GM12878 (cell line): ENCODE measurements at regions not wholly inside any gene's neighbourhood (a gene's known extent, or its start where the extent isn't known, plus 50 kb on each side); places are given as distances from the start of the nearest gene placed in this dataset.

Experiments used
- ATAC-seq: fragments of 200-7000 bp; cut with Tn5 transposase; 3 replicates; pipeline ENCODE4 v1.9.1; 2020; ENCODE audit warnings: mild to moderate bottlenecking, moderate library complexity
- BruUV-seq: library from RNA; stranded (reverse); fragments of 400-500 nt; replicated peaks from 2 replicates; lab custom pipeline; 2021; lab: Mats Ljungman, UMichigan
- CTCF ChIA-PET: fragments of 300-600 bp; sonication (Branson Sonifier 250); formaldehyde crosslinking; extraction: SDS; loops from one replicate; lab custom pipeline; 2021; ENCODE audit warnings: inconsistent platforms; lab: Yijun Ruan, JAX
- POLR2A ChIA-PET: fragments of 350-600 bp; formaldehyde crosslinking; extraction: SDS; loops from one replicate; lab custom pipeline; 2021; ENCODE audit warnings: inconsistent platforms; lab: Charles Lee
- RAD21 ChIA-PET: fragments of 300-600 bp; sonication (Branson Sonifier 250); formaldehyde crosslinking; loops from one replicate; lab custom pipeline; 2023; ENCODE audit warnings: antibody characterized with exemption; ENCODE audit not compliant: unreplicated experiment; lab: Charles Lee
- SMC1A ChIA-PET: fragments of 300-600 bp; sonication (Branson Sonifier 250); formaldehyde crosslinking; loops from one replicate; lab custom pipeline; 2023; ENCODE audit not compliant: unreplicated experiment, uncharacterized antibody; lab: Charles Lee
- DNase-seq: peaks from one replicate; pipeline ENCODE4 v3.0.0-alpha.2; 2011; ENCODE audit warnings: low read depth, low spot score
- FAIRE-seq: peaks from 3 replicates; lab custom pipeline; 2011; peaks lifted over from hg19 to GRCh38; lab: Jason Lieb, UNC
- H2AFZ ChIP-seq: 2 replicates; pipeline ENCODE4 v1.6.0; 2011; ENCODE audit warnings: low read depth, low read length, control low read depth; ENCODE audit not compliant: control insufficient read depth
- H3K27ac ChIP-seq: 2 replicates; pipeline ENCODE4 v1.5.1; 2011; ENCODE audit warnings: control low read depth; ENCODE audit not compliant: control insufficient read depth, insufficient read depth
- H3K27me3 ChIP-seq, 2 experiments: replicated peaks in 1 of 2; 2 replicates each; pipeline versions ENCODE4 v1.6.0 to v1.6.1; 2011; ENCODE audit warnings: low read length in 1 of 2; ENCODE audit not compliant: control insufficient read depth in 2 of 2, insufficient read depth in 2 of 2
- H3K36me3 ChIP-seq, 2 experiments: 2 replicates each; pipeline ENCODE4 v1.5.1; 2011; ENCODE audit warnings: low read length in 1 of 2; ENCODE audit not compliant: control insufficient read depth in 2 of 2, insufficient read depth in 2 of 2
- H3K4me1 ChIP-seq: 2 replicates; pipeline ENCODE4 v1.6.1; 2011; ENCODE audit warnings: mild to moderate bottlenecking, low read length, moderate library complexity, mixed read lengths; ENCODE audit not compliant: control insufficient read depth, insufficient read depth
- H3K4me2 ChIP-seq: 2 replicates; pipeline ENCODE4 v1.6.0; 2011; ENCODE audit warnings: control low read depth; ENCODE audit not compliant: control insufficient read depth, insufficient read depth
- H3K4me3 ChIP-seq: fragments of 200-600 bp; sonication (generic); 2 replicates; pipeline ENCODE4 v1.5.1; 2016
- H3K79me2 ChIP-seq: 2 replicates; pipeline ENCODE4 v1.6.0; 2011; ENCODE audit warnings: low read length; ENCODE audit not compliant: control insufficient read depth, insufficient read depth
- H3K9ac ChIP-seq: 2 replicates; pipeline ENCODE4 v1.8.0; 2011; ENCODE audit warnings: low read length, control low read depth, mixed read lengths; ENCODE audit not compliant: control insufficient read depth, insufficient read depth
- H3K9me3 ChIP-seq: replicated peaks from 3 replicates; pipeline ENCODE4 v1.5.1; 2011; ENCODE audit warnings: mild to moderate bottlenecking, low read length; ENCODE audit not compliant: control insufficient read depth, insufficient read depth
- H4K20me1 ChIP-seq: 2 replicates; pipeline ENCODE4 v1.6.0; 2011; ENCODE audit not compliant: control insufficient read depth, insufficient read depth
- BRCA1 ChIP-seq: IDR thresholded peaks from 2 replicates; pipeline ENCODE4 v1.6.1; 2011; ENCODE audit warnings: low read depth, low read length, improper control_type of control experiment
- CHD1 ChIP-seq: IDR thresholded peaks from 2 replicates; pipeline ENCODE4 v1.6.1; 2012; ENCODE audit warnings: low read depth, low read length, improper control_type of control experiment
- EZH2 ChIP-seq: IDR thresholded peaks from 2 replicates; pipeline ENCODE4 v1.6.1; 2012; ENCODE audit warnings: low read depth, mild to moderate bottlenecking, control low read depth, inconsistent platforms, low read length, borderline replicate concordance; ENCODE audit not compliant: control insufficient read depth
- FOXK2 ChIP-seq: fragments of 450-650 bp; IDR thresholded peaks from 2 replicates; pipeline ENCODE4 v1.6.1; 2017; ENCODE audit warnings: mild to moderate bottlenecking, moderate library complexity
- MEF2B ChIP-seq: fragments of 450-650 bp; IDR thresholded peaks from 2 replicates; pipeline ENCODE4 v1.6.1; 2018; ENCODE audit warnings: mild to moderate bottlenecking, moderate library complexity; ENCODE audit not compliant: partially characterized antibody, poor library complexity, severe bottlenecking
- MTA3 ChIP-seq: IDR thresholded peaks from 2 replicates; pipeline ENCODE4 v1.6.1; 2012; ENCODE audit warnings: low read length, inconsistent platforms, borderline replicate concordance
- NBN ChIP-seq: fragments of 450-650 bp; IDR thresholded peaks from 2 replicates; pipeline ENCODE4 v1.6.1; 2016
- NRF1 ChIP-seq: conservative IDR thresholded peaks from 2 replicates; pipeline ENCODE4 v1.6.1; 2011; ENCODE audit warnings: mild to moderate bottlenecking, low read depth, low read length, improper control_type of control experiment
- TCF3 ChIP-seq: IDR thresholded peaks from 2 replicates; pipeline ENCODE4 v1.6.1; 2012; ENCODE audit warnings: low read depth, mild to moderate bottlenecking, low read length, borderline replicate concordance; ENCODE audit not compliant: insufficient read depth
- YBX1 ChIP-seq: fragments of 450-650 bp; IDR thresholded peaks from 2 replicates; pipeline ENCODE4 v1.6.1; 2016; ENCODE audit warnings: antibody characterized with exemption
- WGBS: methylation state at CpG from one replicate; pipeline ENCODE4 v1.1.6; 2016; ENCODE audit warnings: low lambda C conversion rate; ENCODE audit not compliant: insufficient replicate concordance, insufficient coverage; ENCODE audit errors: missing lambda C conversion rate; 5-methylcytosine and 5-hydroxymethylcytosine counted together
- in situ Hi-C: fragments of 300-500 bp; cut with MboI; formaldehyde crosslinking; loops from 9 replicates; pipeline ENCODE4 v1.14.3; 2018; ENCODE audit warnings: mixed read lengths
- intact Hi-C: fragments of 100-400 bp; cut with micrococcal nuclease; formaldehyde crosslinking; loops from one replicate; pipeline ENCODE4 v1.14.2; 2022; ENCODE audit not compliant: unreplicated experiment
- TF ChIP-seq, protein P1 (sequence below): fragments of 150-350 bp; IDR thresholded peaks from 2 replicates; pipeline ENCODE4 v1.6.1; 2016; ENCODE audit warnings: low read depth, low read length
- TF ChIP-seq, protein P2 (sequence below): fragments of 450-650 bp; IDR thresholded peaks from 2 replicates; pipeline ENCODE4 v1.6.1; 2016; ENCODE audit warnings: mild to moderate bottlenecking
- TF ChIP-seq, protein P3 (sequence below): IDR thresholded peaks from 2 replicates; pipeline ENCODE4 v1.6.1; 2012; ENCODE audit warnings: improper control_type of control experiment, low read depth, low read length; ENCODE audit not compliant: insufficient replicate concordance

DNA sequence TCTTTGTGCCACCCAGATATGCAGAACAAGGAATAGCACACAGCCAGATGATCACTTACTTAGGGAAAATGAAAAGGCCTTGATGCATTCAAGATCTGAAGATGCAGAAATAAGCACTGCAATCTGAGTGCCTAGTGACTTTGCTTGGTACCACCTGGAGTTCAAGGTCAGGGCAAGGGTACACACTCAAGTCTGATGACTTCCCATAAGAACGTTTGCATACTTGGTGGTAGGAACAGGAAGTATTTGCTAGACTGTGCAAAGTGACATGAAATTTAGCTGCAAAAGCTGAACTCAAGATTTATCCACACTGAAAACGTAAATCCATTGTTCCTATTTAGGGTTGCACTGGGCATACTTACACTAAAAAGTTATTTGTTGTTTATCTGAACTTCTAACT lies 177.1 kb downstream of the PIK3R1 start (continued):
- TF ChIP-seq, protein P1, sequence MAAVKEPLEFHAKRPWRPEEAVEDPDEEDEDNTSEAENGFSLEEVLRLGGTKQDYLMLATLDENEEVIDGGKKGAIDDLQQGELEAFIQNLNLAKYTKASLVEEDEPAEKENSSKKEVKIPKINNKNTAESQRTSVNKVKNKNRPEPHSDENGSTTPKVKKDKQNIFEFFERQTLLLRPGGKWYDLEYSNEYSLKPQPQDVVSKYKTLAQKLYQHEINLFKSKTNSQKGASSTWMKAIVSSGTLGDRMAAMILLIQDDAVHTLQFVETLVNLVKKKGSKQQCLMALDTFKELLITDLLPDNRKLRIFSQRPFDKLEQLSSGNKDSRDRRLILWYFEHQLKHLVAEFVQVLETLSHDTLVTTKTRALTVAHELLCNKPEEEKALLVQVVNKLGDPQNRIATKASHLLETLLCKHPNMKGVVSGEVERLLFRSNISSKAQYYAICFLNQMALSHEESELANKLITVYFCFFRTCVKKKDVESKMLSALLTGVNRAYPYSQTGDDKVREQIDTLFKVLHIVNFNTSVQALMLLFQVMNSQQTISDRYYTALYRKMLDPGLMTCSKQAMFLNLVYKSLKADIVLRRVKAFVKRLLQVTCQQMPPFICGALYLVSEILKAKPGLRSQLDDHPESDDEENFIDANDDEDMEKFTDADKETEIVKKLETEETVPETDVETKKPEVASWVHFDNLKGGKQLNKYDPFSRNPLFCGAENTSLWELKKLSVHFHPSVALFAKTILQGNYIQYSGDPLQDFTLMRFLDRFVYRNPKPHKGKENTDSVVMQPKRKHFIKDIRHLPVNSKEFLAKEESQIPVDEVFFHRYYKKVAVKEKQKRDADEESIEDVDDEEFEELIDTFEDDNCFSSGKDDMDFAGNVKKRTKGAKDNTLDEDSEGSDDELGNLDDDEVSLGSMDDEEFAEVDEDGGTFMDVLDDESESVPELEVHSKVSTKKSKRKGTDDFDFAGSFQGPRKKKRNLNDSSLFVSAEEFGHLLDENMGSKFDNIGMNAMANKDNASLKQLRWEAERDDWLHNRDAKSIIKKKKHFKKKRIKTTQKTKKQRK: no peak

DNA sequence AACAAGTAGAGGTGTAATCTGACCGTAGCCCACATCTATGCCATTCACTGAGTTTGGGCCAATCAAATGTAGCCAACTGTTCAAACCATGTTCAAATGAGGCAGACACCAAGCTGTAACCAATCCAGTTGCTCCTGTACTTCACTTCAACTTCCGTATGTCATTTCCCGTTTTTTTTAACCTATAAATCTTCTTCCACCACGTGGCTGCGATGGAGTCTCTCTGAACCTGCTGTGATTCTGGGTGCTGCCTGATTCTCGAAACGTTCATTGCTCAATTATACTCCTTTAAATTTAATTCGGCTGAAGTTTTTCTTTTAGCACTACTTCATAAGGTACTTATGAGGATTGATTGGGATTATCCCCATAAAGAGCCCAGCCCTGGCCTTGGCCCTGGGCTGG lies 179.7 kb downstream of the PIK3R1 start:
- no peaks in the 10 kb centered on the region for H3K79me2 ChIP-seq
- BruUV-seq: no TSS peak
- no peaks in the 10 kb centered on the region for H4K20me1 ChIP-seq
- peaks cover 3% of the 10 kb centered on the region; the same call in 1 of the 3 replicates for H3K9me3 ChIP-seq
- H3K4me3 ChIP-seq: no peak overlapping the region
- ChIA-PET CTCF (interaction anchor here (1.2 kb wide), 1 partner anchor 24 kb away, joined by 3 read pairs; no protein-coding TSS in a partner anchor), SMC1A (interaction anchor here (1.1 to 1.3 kb wide), 2 partner anchors 9 to 24 kb away, joined by 3 to 4 read pairs; no protein-coding TSS in a partner anchor), RAD21 (interaction anchor here (1.2 kb wide), 1 partner anchor 17 kb away, joined by 3 read pairs; no protein-coding TSS in a partner anchor)
- H3K4me2 ChIP-seq: no peak overlapping the region
- 86% methylated on average over 8 of the region's 8 CpGs for WGBS
- TF ChIP-seq TCF3 (no peak), CHD1 (no peak), NBN (no peak), NRF1 (no peak), MEF2B (no peak), YBX1 (no peak), FOXK2 (no peak), MTA3 (no peak), EZH2 (no peak), BRCA1 (no peak)
- TF ChIP-seq, protein P2, sequence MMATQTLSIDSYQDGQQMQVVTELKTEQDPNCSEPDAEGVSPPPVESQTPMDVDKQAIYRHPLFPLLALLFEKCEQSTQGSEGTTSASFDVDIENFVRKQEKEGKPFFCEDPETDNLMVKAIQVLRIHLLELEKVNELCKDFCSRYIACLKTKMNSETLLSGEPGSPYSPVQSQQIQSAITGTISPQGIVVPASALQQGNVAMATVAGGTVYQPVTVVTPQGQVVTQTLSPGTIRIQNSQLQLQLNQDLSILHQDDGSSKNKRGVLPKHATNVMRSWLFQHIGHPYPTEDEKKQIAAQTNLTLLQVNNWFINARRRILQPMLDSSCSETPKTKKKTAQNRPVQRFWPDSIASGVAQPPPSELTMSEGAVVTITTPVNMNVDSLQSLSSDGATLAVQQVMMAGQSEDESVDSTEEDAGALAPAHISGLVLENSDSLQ: no peak
- TF ChIP-seq, protein P3, sequence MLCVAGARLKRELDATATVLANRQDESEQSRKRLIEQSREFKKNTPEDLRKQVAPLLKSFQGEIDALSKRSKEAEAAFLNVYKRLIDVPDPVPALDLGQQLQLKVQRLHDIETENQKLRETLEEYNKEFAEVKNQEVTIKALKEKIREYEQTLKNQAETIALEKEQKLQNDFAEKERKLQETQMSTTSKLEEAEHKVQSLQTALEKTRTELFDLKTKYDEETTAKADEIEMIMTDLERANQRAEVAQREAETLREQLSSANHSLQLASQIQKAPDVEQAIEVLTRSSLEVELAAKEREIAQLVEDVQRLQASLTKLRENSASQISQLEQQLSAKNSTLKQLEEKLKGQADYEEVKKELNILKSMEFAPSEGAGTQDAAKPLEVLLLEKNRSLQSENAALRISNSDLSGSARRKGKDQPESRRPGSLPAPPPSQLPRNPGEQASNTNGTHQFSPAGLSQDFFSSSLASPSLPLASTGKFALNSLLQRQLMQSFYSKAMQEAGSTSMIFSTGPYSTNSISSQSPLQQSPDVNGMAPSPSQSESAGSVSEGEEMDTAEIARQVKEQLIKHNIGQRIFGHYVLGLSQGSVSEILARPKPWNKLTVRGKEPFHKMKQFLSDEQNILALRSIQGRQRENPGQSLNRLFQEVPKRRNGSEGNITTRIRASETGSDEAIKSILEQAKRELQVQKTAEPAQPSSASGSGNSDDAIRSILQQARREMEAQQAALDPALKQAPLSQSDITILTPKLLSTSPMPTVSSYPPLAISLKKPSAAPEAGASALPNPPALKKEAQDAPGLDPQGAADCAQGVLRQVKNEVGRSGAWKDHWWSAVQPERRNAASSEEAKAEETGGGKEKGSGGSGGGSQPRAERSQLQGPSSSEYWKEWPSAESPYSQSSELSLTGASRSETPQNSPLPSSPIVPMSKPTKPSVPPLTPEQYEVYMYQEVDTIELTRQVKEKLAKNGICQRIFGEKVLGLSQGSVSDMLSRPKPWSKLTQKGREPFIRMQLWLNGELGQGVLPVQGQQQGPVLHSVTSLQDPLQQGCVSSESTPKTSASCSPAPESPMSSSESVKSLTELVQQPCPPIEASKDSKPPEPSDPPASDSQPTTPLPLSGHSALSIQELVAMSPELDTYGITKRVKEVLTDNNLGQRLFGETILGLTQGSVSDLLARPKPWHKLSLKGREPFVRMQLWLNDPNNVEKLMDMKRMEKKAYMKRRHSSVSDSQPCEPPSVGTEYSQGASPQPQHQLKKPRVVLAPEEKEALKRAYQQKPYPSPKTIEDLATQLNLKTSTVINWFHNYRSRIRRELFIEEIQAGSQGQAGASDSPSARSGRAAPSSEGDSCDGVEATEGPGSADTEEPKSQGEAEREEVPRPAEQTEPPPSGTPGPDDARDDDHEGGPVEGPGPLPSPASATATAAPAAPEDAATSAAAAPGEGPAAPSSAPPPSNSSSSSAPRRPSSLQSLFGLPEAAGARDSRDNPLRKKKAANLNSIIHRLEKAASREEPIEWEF: no peak
- TF ChIP-seq, all 136 proteins: peak for 0
- in situ Hi-C loops: no loop called here
- Histone ChIP-seq H3K27me3 (no peaks in the 10 kb centered on the region), H3K4me1 (no peaks in the 10 kb centered on the region; the same call in 1 of the 2 replicates), H2AFZ (no peak overlapping the region), H3K36me3 (no peaks in the 10 kb centered on the region), H3K9ac (no peak overlapping the region), H3K27ac (no peak overlapping the region)
- ATAC-seq (no peak), DNase-seq (no peak), FAIRE-seq (no peak)
- intact Hi-C loops: no loop called here
- POLR2A ChIA-PET: no interaction called here
